GM19240 (cell line): ENCODE measurements at regions not wholly inside any gene's neighbourhood (a gene's known extent, or its start where the extent isn't known, plus 50 kb on each side); places are given as distances from the start of the nearest gene placed in this dataset.
"Not testable (repeated sequence)": the region's sequence is repeated elsewhere in the genome, so short reads cannot be mapped to it uniquely, and the experiment has no call there.

ENCODE experiments used
- DNase-seq: peaks from one replicate; pipeline ENCODE4 v3.0.0; 2011; ENCODE audit warnings: low spot score; ENCODE audit not compliant: insufficient read length

- no peak for DNase-seq
These were observed 911.7 kb upstream of the NDST4 start for GRCh38 chr4:116024954-116025708.

DNA sequence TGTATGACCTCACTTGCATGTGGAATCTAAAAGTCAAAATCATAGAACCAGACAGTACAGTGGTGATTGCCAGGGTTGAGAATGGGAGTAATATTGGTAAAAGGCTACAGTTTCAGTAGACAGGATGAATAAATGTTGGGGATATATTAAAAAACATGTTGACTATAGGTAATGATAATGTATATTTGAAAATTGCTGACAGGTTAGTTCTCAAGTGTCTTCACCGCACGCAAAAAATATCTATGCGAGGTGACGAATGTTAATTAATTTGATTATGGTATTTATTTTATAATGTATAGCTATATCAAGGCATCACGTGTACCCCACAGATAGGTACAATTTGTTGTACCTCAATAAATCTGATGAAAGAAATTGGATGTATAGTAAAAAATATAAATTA is 909.6 kb upstream of the NDST4 start:
- DNase-seq = no peak

DNA sequence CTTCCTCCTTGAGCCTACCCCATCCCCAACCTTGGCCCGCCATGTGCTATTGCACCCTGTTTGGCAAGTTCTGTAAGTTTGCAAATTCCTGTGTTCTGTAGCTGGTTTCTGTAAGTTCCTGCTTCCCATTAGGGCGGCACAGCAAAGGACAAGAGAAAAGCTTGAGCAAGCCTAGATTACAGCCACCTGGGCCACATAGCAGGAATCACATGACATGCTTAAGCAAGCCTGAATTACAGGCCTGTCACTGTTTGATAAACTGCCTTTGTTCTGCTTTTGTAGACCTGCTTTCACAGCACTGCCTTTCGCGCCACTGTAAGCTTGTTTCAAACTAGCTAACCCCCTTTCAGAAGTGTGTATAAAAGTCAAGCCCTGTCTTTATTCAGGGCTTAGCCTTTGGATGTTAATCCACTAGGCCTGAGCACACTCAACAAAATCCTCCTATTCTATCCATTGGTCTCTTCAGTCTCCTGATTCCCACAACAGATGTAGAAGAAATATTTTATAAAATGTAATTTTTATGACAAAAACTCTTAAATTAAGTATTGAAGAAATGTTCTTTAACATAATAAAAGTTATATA is 906.8 kb upstream of the NDST4 start:
- no peak for DNase-seq

DNA sequence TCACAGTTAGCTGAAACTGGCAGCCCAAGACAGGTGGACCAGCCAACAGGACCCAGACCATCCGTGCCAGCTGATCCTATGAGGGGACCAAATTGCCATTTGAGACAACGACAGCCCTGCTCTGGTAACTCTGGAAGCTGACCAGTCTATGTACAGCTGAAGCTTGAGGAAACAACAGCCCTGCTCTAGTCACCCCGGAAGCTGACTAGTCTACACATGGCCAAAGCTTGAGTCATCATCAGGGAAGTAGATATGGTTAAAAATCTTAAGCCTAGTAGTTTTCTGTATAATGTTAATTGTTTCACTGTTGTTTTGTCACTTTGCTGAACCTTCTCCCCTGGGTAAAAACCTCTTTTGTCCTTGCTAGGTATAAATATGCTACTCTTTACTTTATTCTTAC is 905.4 kb upstream of the NDST4 start:
- DNase-seq = no peak

GRCh38 chr4:116016201-116016600 is 902.8 kb upstream of the NDST4 start:
- no peak for DNase-seq

- DNase-seq = no peak
These were observed 902.1 kb upstream of the NDST4 start for GRCh38 chr4:116015549-116015948.

DNA sequence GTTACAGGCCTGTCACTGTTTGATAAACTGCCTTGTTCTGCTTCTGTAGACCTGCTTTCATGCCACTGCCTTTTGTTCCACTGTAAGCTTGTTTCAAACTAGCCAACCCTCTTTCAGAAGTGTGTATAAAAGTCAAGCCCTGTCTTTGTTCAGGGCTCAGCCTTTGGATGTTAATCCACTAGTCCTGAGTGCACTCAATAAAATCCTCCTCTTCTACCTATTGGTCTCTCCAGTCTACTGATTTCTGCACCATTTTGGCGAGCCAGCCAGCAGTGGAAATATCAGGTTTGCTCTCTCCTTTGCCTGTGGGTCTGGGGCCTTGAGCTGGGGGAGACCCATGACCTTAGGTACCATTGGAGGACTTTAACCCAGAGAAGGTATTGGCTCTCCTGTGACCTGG is 901.6 kb upstream of the NDST4 start:
- DNase-seq = no peak

DNA sequence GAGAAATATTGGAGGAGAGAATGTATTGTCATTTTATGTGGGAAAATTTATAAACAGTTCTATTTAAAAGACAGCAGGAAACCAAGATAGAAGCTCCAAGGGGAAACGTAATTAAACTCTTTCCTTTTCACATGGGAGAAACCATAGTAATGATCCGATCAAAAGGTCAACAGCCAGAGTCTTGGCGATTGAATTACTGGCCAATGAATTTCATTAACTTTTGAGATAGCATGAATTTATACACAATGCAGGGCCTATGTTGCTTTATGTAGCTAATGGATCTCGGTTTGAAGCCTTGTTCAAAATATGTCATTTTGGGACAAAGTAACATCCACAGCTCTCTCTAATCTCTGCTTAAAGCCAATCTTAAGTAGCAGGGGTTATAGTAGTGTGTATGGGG is 897.5 kb upstream of the NDST4 start:
- DNase-seq = no peak

DNA sequence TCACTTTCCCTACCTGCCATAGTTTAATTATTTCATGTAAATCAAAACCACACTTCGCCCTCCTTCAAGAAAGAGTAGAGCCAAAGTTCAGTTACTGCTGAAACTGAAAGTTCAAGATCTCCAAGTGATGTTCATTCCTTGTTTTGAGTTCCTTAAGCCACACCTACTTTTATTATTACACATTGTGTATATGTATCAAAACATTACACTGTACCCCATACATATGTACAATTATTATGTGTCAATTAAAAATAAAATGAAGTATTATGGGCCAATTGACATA is 892.3 kb upstream of the NDST4 start:
- no peak for DNase-seq

DNA sequence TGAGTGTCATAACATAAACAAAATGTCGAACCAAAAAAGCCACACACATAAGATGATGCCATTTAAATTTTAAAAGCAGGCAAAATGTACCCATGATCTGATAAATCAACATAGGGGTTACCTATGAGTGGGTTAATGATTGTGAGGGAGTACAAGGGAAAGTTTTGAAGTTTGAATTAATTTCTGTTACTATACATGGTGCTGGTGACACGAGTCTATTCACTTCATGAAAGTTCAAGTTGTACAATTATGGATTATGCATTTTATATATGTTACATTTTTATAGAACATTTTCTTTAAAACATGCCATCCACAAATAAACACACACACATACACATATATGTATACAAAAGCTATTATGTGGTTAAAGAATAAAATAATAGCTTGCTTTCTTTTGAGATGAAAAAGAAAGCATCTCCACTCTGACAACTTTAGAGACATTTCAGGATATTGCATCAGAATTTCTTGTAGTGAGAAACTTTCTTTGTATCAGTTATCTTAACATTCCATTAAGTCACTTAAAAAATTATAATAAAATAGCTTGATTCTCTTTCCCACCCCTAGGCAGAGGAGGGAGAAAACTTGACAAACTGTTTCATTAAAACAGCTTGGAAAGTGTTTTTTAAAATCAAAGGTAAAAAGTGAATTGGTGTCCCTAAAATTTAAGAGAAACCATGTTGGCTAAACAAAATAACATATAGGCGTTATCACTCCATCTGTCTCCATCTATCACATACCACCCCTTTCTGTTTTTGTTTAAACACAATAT is 891.8 kb upstream of the NDST4 start:
- DNase-seq = no peak

DNA sequence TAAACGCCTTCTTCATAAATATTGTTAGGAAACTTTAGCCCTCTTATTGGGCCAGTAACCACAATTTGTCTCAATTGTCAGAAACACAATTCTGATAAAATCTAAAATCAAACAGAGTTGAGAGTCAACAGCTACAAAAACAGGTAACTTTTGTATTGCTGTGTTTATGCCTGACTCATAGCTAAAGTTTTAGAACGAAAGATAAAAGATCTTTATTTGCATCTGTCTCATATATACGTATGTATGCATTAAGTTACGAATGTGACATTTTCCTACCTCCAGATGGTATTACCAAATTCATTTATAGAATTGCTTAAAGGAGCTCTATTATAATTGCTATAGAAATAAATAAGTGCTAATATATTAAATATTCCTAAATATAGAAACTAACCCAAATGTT is 887.9 kb upstream of the NDST4 start:
- no peak for DNase-seq

DNA sequence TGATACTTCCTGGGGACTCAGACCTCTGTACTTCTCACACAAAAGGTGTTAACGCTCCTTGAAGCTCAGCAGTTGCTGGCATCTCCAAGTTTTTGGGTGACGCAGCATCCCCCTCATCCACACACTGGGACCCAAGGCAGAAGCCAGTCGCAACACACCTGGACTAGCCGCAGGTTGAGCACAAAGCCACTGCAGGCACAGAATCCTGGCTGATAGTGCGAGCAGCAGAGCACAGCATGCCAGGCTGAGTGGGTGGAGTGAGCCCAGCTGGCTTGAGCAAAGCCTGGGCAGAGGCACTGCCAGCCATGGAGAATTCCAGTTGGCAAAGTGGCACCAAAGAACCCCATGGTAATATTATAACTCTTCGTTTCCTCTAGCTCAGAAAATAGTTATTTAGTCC is 873.2 kb upstream of the NDST4 start:
- DNase-seq = no peak

DNA sequence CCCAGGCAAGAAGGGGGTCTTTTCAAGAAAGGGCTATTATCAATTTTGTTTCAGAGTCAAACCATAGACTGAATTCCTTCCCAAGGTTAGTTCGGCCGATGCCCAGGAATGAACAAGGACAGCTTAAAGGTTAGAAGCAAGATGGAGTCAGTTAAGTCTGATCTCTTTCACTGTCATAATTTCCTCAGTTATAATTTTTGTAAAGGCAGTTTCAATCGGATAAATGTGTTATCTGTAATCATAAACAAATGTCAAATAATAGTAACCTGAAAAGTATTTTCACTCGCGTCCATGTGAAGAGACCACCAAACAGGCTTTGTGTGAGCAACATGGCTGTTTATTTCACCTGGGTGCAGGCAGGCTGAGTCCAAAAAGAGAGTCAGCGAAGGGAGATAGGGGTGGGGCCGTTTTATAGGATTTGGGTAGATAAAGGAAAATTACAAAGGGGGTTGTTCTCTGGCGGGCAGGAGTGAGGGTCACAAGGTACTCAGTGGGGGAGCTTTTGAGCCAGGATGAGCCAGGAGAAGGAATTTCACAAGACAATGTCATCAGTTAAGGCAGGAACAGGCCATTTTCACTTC is 862.1 kb upstream of the NDST4 start:
- not testable (repeated sequence) for DNase-seq

DNA sequence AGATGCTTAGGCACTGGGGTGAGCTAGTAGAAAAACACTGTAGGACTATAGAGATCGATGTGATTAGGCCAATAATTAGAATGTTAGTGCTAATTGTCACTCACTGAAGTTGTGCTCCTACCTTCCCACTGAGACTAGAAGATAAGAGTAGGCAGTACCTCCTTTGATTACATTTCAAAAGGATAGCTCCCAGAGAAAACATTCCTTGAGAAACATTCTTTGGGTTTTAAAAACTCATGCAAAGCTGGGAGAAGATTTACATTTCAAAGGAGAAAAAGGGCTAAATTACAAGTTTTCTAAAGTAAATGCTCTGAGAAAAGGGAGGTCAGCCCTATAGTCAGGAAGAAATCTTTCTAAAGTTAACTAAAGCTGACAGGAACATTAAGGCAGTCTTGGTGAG is 860.3 kb upstream of the NDST4 start:
- DNase-seq = no peak

DNA sequence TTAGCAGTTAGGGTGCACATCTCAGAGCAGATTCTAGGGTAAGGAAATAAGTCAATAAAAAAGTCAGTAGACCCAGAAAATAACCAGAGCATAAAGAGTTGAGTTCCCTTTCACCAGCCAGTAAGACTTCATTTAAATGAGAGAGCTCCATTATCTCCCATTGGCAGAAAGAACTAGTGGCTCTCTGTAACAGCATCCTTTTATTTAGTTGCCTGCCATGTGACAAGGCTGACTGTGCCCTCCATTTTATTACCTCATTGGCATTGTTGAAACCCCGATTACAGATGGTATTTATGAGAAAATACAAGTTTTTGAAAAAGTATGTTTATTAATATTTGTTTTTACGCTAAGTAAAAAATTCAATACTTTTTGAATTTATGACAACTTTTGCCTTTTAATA is 859.5 kb upstream of the NDST4 start:
- DNase-seq = no peak

GRCh38 chr4:115970859-115971258 is 857.4 kb upstream of the NDST4 start:
- no peak for DNase-seq

DNA sequence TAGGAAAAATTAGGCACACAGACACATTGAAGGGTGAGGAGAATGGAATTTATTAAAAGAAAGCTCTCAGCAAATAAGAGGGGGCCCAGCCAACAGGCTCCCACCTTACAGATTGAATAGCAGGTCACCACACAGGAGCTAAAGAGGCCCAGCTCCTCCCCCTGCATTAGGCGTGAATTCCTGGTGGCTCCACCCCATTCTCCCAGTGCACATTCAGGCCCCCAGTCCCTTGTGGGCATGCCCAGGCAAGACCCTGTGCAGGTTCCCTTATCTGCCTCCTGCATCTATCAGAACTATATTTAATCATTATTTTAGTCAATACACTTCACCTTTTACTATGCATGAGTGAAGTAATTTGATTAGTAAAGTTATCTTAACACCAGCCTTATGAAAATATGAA is 856.3 kb upstream of the NDST4 start:
- DNase-seq = no peak

GRCh38 chr4:115965588-115965987 is 852.2 kb upstream of the NDST4 start:
- no peak for DNase-seq

DNA sequence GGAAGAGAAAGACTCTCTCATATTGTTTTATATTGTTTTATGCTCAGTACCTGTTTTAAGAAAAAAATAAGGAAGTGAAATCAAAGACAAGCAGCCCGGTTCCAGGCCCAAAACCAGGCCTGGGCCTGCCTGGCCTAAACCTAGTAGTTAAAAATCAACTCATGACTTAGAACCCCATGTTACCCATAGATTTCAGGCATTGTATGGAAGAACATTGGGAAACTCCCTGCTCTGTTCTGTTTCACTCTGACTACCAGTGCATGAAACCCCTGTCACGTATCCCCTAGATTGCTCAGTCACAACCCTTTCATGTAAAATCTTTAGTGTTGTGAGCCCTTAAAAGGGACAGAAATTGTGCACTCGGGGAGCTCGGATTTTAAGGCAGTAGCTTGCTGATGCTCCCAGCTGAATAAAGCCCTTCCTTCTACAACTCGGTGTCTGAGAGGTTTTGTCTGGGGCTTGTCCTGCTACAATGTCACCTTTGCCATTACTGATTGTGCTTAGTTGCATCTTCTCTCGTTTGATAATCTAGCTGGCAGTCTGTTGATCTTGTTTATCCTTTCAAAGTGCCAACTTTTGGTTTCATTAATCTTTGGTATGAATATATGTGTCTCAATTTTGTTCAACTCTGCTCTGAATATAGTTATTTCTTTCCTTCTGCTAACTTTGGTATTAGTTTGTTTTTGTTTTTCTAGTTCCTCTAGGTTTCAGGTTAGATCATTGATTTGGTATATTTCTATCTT is 842.8 kb upstream of the NDST4 start:
- DNase-seq = not testable (repeated sequence)

GRCh38 chr4:115950806-115951205 is 837.4 kb upstream of the NDST4 start:
- no peak for DNase-seq

GRCh38 chr4:115949974-115950743 is 836.7 kb upstream of the NDST4 start:
- DNase-seq = not testable (repeated sequence)
